K562 (cell line): ENCODE measurements at regions not wholly inside any gene's neighbourhood (a gene's known extent, or its start where the extent isn't known, plus 50 kb on each side); places are given as distances from the start of the nearest gene placed in this dataset.

ENCODE experiments used
- ATAC-seq: fragments of 200-7000 bp; cut with Tn5 transposase; 3 replicates; pipeline ENCODE4 v1.9.1; 2020; ENCODE audit warnings: moderate library complexity
- BruUV-seq: library from RNA; stranded (reverse); fragments of 400-500 nt; replicated peaks from 2 replicates; lab custom pipeline; 2021; lab: Mats Ljungman, UMichigan
- CTCF ChIA-PET: fragments of 300-600 bp; formaldehyde crosslinking; extraction: SDS; loops from one replicate; lab custom pipeline; 2021; ENCODE audit warnings: low intra/inter-chr PET ratio; lab: Yijun Ruan, JAX
- POLR2A ChIA-PET: fragments of 300-600, 350-650 bp; sonication (Branson Sonifier 250); formaldehyde crosslinking; extraction: SDS; loops from one replicate; lab custom pipeline; 2021; ENCODE audit warnings: antibody characterized with exemption, inconsistent platforms; lab: Yijun Ruan, JAX
- DNase-seq, 4 experiments: peaks; one replicate each; pipeline versions ENCODE4 v3.0.0 to v3.0.0-alpha.2; 2011 to 2018; ENCODE audit warnings: low spot score in 3 of 4, mixed read lengths in 3 of 4; ENCODE audit errors: extremely low read depth in 1 of 4
- FAIRE-seq: peaks from 2 replicates; lab custom pipeline; 2011; peaks lifted over from hg19 to GRCh38; lab: Jason Lieb, UNC
- H2AFZ ChIP-seq: 2 replicates; pipeline ENCODE4 v1.6.0; 2011; ENCODE audit warnings: low read depth, low read length, control low read depth, inconsistent platforms
- H3K27ac ChIP-seq: fragments of 200-600 bp; 3 replicates; pipeline ENCODE4 v1.8.0; 2011; ENCODE audit warnings: low read depth, mild to moderate bottlenecking, control low read depth, inconsistent platforms, low read length, moderate library complexity, mixed read lengths; ENCODE audit errors: extremely low read depth
- H3K27me3 ChIP-seq, 2 experiments: fragments of 300-600 bp in 1 of 2; 2 replicates in 1 of 2; 3 replicates in 1 of 2; pipeline versions ENCODE4 v1.6.0 to v1.8.0; 2011; ENCODE audit warnings: inconsistent platforms in 2 of 2, low read length in 2 of 2, mild to moderate bottlenecking in 1 of 2, mixed read lengths in 1 of 2, moderate library complexity in 1 of 2; ENCODE audit not compliant: control insufficient read depth in 2 of 2, insufficient read depth in 2 of 2
- H3K36me3 ChIP-seq: fragments of 300-600 bp; 3 replicates; pipeline ENCODE4 v1.8.0; 2011; ENCODE audit warnings: mild to moderate bottlenecking, low read length, inconsistent platforms; ENCODE audit not compliant: control insufficient read depth, insufficient read depth
- H3K4me1 ChIP-seq, 2 experiments: fragments of 200-600 bp in 1 of 2; replicated peaks in 1 of 2; 2 replicates in 1 of 2; 3 replicates in 1 of 2; pipeline versions ENCODE4 v1.5.1 to v1.8.0; 2011; ENCODE audit warnings: inconsistent platforms in 2 of 2, low read length in 2 of 2, mild to moderate bottlenecking in 1 of 2, mixed read lengths in 1 of 2, moderate library complexity in 1 of 2; ENCODE audit not compliant: control insufficient read depth in 2 of 2, insufficient read depth in 2 of 2
- H3K4me2 ChIP-seq: 2 replicates; pipeline ENCODE4 v1.6.1; 2011; ENCODE audit warnings: low read length, control low read depth, inconsistent platforms, mixed read lengths; ENCODE audit not compliant: insufficient read depth
- H3K4me3 ChIP-seq: fragments of 200-600 bp; sonication (generic), shearing (Covaris generic); 2 replicates; pipeline ENCODE4 v1.5.1; 2016; ENCODE audit warnings: control low read depth, inconsistent platforms
- H3K79me2 ChIP-seq: fragments of 200-600 bp; 3 replicates; pipeline ENCODE4 v1.8.0; 2011; ENCODE audit warnings: low read length, inconsistent platforms; ENCODE audit not compliant: control insufficient read depth, insufficient read depth
- H3K9ac ChIP-seq, 2 experiments: 2 replicates each; pipeline versions ENCODE4 v1.6.0 to v1.6.1; 2011; ENCODE audit warnings: low read depth in 2 of 2, low read length in 2 of 2, control low read depth in 1 of 2, inconsistent platforms in 1 of 2, mild to moderate bottlenecking in 1 of 2, mixed read lengths in 1 of 2; ENCODE audit not compliant: insufficient read depth in 1 of 2
- H3K9me1 ChIP-seq: one replicate; pipeline ENCODE4 v1.6.0; 2011; ENCODE audit warnings: inconsistent platforms, mild to moderate bottlenecking, low read length, moderate library complexity; ENCODE audit not compliant: control insufficient read depth, insufficient read depth
- H3K9me3 ChIP-seq: replicated peaks from 2 replicates; pipeline ENCODE4 v1.5.1; 2011; ENCODE audit warnings: low read depth, low read length, inconsistent platforms; ENCODE audit not compliant: control insufficient read depth, insufficient read depth
- H4K20me1 ChIP-seq: replicated peaks from 2 replicates; pipeline ENCODE4 v1.6.1; 2011; ENCODE audit warnings: low read length, inconsistent platforms, mixed read lengths; ENCODE audit not compliant: control insufficient read depth, insufficient read depth
- HDAC3 ChIP-seq: fragments of 450-650 bp; IDR thresholded peaks from 2 replicates; pipeline ENCODE4 v1.6.1; 2018; ENCODE audit warnings: borderline replicate concordance, mild to moderate bottlenecking, moderate library complexity; ENCODE audit not compliant: partially characterized antibody
- MYC ChIP-seq, 2 experiments: fragments of 250-450 bp in 1 of 2; sonication (Bioruptor Pico) in 1 of 2; IDR thresholded peaks; 2 replicates each; pipeline versions ENCODE4 v1.5.1 to v1.6.1; 2012 to 2021; ENCODE audit warnings: low read depth in 2 of 2, borderline replicate concordance in 1 of 2, improper control_type of control experiment in 1 of 2, low read length in 1 of 2, mild to moderate bottlenecking in 1 of 2, moderate library complexity in 1 of 2
- SRF ChIP-seq, 2 experiments: fragments of 250-450, 450-650 bp in 1 of 2; sonication (Bioruptor Pico) in 1 of 2; sonication (generic) in 1 of 2; formaldehyde crosslinking; IDR thresholded peaks; 2 replicates each; pipeline versions ENCODE4 v1.5.0 to v1.5.1; 2020 to 2022; ENCODE audit warnings: mild to moderate bottlenecking in 1 of 2, missing genetic modification reagents in 1 of 2
- WGBS: fragments of 100-300 bp; shearing (Covaris generic); methylation state at CpG from one replicate; pipeline ENCODE4 v1.1.6; 2016; ENCODE audit warnings: low coverage, mixed read lengths; ENCODE audit not compliant: insufficient coverage; ENCODE audit errors: missing lambda C conversion rate; 5-methylcytosine and 5-hydroxymethylcytosine counted together
- in situ Hi-C: fragments of 300-500 bp; cut with MboI; formaldehyde crosslinking; loops from 4 replicates; pipeline ENCODE4 v1.15.0; 2018; ENCODE audit warnings: inconsistent platforms, mixed read lengths
- intact Hi-C: fragments of 100-400 bp; cut with micrococcal nuclease; formaldehyde crosslinking; loops from 2 replicates; pipeline ENCODE4 v1.14.2; 2022

DNA sequence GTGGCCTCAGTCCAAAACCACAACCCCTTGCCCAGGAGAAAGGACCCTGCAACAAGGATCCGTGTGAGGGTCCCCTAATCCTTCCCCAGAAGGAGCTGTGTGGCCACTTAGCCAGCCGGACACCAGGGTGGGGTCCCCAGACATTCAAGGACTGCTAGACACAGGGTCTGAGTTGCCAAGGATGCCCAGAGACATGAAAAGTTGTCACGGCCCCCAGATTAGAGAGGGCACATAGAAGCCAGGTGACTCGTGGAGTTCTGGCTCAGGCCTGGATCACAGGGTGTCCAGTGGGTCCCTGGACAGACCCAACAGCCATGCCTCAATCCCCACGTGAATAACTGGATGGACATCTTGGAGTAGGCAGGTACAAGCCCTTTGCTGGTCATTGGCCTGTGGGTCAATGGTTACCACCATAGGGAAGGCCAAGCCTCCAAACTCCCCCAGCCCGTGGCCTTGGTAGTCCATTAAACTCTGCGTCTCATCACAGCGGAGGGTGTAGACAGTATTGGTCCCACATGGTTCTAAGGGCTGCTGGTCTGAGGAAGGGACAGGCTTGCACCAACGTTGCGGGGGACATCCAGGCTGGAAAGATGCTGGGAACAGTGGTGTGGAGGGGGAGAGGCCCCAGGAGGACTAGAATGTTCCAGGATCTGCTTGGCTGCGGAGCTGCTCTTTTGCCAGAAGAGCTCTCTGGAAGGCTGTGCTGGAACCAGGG is 205.9 kb upstream of the PPP2R2D start (continued):
- TF ChIP-seq HDAC3 (no peak), SRF (CRISPR knock-in tag; IDR thresholded peaks at IDR 0.05) (no peak)

DNA sequence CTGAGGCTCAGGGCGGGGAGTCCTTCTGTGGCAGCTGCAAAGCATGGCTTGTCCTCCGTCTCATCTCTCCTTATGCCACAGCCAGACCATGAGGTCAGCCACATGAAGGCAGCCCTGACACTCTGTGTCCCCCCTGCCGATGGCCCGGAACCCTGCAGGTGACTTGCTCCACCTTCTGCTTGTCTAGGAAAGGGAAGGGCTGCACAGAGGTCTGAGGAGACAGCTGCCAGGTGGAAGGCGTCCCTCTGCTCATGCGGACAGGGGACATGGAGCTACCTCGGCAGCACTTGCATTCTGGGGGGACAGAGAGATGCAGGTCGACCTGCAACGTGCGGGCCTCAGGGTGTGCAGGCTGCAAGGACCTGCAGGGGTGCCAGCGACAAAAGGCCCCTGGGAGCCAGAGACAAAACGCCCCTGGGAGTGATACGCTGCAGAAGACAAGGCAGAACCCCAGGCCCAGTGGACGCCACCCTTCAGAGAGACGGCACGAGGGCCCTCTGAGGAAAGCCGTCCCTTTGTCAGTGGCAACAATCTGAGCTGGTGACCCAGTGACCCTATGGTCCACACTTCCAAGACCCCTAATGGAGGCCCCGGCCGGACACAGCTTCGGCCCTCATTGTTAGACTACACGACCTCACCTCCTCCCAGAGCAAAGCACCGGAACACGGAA is 205.2 kb upstream of the PPP2R2D start:
- ChIA-PET POLR2A (no interaction called here), CTCF (no interaction called here)
- no peaks in the 10 kb centered on the region for H3K79me2 ChIP-seq
- 4% methylated on average over 14 of the region's 23 CpGs for WGBS
- H3K9me3 ChIP-seq: no peaks in the 10 kb centered on the region
- FAIRE-seq: no peak
- TF ChIP-seq MYC (IDR thresholded peaks at IDR 0.05; ENCODE audit: low read depth, low read length): no peak
- no peak for TF ChIP-seq MYC (CRISPR knock-in tag; IDR thresholded peaks at IDR 0.05; ENCODE audit: borderline replicate concordance, low read depth)
- no peaks in the 10 kb centered on the region for H3K4me1 ChIP-seq
- H3K4me3 ChIP-seq: no peak overlapping the region
- H3K9ac ChIP-seq: no peak overlapping the region
- H3K27ac ChIP-seq: no peak overlapping the region
- BruUV-seq: no TSS peak
- intact Hi-C loops: no loop called here
- no peak overlapping the region for H2AFZ ChIP-seq
- no peak for ATAC-seq
- no peak for DNase-seq
- H4K20me1 ChIP-seq: no peaks in the 10 kb centered on the region
- in situ Hi-C loops: no loop called here
- no peaks in the 10 kb centered on the region for H3K36me3 ChIP-seq
- H3K9me1 ChIP-seq: no peaks in the 10 kb centered on the region
- H3K4me2 ChIP-seq: no peak overlapping the region
- no peaks in the 10 kb centered on the region; a peak in 2 of 5 replicates for H3K27me3 ChIP-seq
